ENCODE measurements at regions not wholly inside any gene's neighbourhood (a gene's known extent, or its start where the extent isn't known, plus 50 kb on each side); places are given as distances from the start of the nearest gene placed in this dataset.
A peak's percentile ranks its signal among the peaks of the same experiment; 100 is the strongest.
"Not testable (repeated sequence)": the region's sequence is repeated elsewhere in the genome, so short reads cannot be mapped to it uniquely, and the experiment has no call there.

DNA sequence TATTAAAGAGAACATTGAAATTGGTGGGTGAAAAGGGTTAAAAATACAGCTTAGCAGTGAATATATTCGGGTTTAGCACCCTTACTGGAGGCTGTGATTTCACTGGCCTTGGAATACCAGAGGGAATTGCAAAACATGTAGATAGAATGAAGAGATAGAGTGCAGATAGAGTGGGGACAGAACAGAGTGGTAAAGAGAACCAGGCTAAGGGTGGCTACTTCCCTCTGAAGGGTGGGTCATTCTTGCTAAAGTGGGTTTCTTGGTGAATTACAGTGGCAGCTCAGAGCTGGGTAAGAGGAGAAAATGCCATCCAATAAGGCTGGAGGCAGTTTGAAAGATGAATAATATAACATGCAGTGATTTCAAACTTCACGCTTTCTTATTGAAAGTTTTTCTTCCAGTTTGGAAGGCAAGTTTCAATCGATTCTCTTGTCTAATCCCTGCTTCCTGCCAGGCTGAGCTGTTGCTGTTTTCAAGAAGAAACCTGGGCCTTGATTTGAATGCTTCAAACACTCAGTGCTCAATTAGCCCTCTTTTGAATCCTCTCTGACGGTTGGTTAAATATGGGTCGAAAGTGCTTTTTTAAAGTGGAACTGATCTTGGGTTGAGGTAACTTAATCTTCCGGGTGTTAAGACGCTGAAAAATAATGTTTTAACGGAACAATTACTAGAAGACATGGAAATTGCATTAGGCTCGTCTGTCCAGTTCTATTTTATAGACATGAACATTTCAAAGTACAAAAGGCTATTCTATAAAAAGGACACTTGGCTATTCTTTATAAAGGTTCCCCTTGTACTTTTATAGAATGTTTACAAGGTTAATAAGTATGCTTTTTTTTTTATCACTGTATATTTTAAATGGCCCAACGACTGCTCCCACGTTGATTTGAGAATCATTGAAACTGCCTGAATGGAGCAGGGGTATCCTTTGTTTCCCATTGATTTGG, 203.3 kb downstream of the BCAS1 start:
- peaks cover 69% of the 10 kb centered on the region for H3K4me1 Mint-ChIP-seq (ENCODE audit: low read depth)
- TF ChIP-seq, protein P1, sequence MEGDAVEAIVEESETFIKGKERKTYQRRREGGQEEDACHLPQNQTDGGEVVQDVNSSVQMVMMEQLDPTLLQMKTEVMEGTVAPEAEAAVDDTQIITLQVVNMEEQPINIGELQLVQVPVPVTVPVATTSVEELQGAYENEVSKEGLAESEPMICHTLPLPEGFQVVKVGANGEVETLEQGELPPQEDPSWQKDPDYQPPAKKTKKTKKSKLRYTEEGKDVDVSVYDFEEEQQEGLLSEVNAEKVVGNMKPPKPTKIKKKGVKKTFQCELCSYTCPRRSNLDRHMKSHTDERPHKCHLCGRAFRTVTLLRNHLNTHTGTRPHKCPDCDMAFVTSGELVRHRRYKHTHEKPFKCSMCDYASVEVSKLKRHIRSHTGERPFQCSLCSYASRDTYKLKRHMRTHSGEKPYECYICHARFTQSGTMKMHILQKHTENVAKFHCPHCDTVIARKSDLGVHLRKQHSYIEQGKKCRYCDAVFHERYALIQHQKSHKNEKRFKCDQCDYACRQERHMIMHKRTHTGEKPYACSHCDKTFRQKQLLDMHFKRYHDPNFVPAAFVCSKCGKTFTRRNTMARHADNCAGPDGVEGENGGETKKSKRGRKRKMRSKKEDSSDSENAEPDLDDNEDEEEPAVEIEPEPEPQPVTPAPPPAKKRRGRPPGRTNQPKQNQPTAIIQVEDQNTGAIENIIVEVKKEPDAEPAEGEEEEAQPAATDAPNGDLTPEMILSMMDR (IDR thresholded peaks at IDR 0.05; ENCODE audit: unreplicated experiment): no peak
- H3K27me3 Mint-ChIP-seq: no peaks in the 10 kb centered on the region
- H3K9me3 Mint-ChIP-seq (ENCODE audit: low read depth): no peaks in the 10 kb centered on the region
- DNase-seq (ENCODE audit: low spot score, unreplicated experiment): no peak
- peak overlapping the region; percentile 99 for H3K27ac Mint-ChIP-seq
- H3K4me3 Mint-ChIP-seq (ENCODE audit: low read depth): peak overlapping the region; percentile 60
- H3K36me3 Mint-ChIP-seq (ENCODE audit: insufficient read depth): no peaks in the 10 kb centered on the region

DNA sequence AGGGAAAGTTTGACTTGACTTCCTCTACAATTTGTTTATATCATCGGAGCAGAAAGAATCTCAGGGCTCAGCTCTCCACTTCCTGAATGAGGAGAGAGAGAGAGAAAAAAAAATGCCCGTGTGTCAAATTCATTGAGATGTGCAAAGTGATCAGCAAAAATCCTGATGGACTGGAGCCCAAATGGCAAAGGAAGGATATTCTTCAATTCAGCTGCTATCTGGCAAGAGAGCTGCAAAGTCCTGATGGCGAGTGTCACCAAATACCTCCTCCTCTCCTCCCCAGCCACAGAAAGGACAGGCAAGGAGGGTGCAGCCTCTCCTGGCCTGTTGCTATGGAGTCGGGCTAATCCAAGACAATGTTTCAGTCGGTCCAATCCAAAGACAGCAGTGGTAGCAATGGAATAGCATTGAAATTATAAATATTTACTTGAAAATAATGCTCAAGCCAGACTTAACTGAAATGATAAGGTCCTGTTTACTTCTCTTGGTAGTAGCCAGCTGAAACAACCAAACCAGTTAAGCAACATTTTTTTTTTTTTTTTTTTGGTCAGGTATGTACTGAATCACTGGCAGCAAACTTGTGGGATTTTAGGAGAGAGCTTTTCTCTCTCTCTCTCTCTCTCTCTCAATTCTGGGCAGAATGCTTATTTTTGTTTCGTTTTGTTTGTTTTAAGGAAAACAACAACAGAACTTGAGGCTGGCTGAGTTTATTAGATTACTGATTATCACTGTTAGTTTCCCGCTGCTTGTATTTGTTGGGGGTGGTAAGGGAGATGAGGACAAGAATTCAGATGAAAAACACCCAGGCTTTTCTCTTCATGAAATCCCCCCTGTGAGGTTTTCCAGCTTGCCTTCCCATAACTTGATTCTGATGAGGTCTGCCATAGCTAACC, 204.2 kb downstream of the BCAS1 start:
- Mint-ChIP-seq H3K9me3 (ENCODE audit: low read depth) (no peaks in the 10 kb centered on the region), H3K4me1 (ENCODE audit: low read depth) (peaks cover 69% of the 10 kb centered on the region), H3K27me3 (no peaks in the 10 kb centered on the region), H3K36me3 (ENCODE audit: insufficient read depth) (no peaks in the 10 kb centered on the region), H3K4me3 (ENCODE audit: low read depth) (peak overlapping the region; percentile 60), H3K27ac (peak overlapping the region; percentile 99)
- DNase-seq (ENCODE audit: low spot score, unreplicated experiment): peak; percentile 14
- TF ChIP-seq, protein P1 (IDR thresholded peaks at IDR 0.05; ENCODE audit: unreplicated experiment): no peak

DNA sequence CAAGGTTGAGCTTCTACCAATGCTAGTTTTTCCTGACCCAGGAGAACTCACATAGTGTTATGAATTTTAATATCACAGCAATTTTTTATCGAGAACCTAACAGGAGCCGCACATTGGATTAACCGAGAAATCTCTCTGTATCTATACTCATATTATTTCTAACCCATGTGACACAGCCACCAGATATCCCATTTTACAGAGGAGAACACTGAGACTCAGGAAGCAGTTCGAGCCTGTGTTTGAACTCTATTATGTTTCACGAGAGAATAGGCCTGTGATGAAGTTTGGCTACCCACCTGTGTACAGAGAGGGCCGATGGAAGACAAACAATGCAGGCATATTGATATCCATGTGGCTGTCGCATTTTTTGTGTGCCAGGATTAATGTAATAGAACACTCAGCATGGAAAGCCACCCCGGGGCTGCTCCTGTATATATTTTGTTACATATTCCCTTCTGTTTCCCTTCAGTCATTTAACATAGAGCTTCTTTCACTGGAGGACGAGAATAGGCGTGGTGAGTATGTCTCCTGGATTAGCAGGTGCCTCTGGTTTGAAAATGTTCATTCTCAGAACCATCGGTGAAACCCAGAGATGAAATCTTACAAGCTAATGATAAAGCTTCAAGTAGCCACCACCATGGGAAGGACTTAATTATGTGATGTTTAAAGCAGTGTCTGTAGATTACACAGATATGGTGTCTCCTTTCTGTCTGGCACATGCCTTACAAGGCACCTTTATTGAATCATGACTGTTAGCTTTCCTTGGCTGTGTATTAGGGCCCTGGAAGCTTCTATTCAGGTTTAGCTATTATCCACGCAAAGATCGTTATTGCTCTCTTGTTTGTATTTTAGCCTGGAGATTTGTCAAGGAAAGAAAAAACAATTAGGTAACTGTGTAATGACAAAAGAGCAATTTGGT, 205.4 kb downstream of the BCAS1 start:
- not testable (repeated sequence) for DNase-seq (ENCODE audit: low spot score, unreplicated experiment); H3K27me3 Mint-ChIP-seq; H3K36me3 Mint-ChIP-seq (ENCODE audit: insufficient read depth); H3K9me3 Mint-ChIP-seq (ENCODE audit: low read depth)
- peaks cover 63% of the 10 kb centered on the region for H3K4me1 Mint-ChIP-seq (ENCODE audit: low read depth)
- peak overlapping the region; percentile 99 for H3K27ac Mint-ChIP-seq
- peak overlapping the region; percentile 60 for H3K4me3 Mint-ChIP-seq (ENCODE audit: low read depth)

DNA sequence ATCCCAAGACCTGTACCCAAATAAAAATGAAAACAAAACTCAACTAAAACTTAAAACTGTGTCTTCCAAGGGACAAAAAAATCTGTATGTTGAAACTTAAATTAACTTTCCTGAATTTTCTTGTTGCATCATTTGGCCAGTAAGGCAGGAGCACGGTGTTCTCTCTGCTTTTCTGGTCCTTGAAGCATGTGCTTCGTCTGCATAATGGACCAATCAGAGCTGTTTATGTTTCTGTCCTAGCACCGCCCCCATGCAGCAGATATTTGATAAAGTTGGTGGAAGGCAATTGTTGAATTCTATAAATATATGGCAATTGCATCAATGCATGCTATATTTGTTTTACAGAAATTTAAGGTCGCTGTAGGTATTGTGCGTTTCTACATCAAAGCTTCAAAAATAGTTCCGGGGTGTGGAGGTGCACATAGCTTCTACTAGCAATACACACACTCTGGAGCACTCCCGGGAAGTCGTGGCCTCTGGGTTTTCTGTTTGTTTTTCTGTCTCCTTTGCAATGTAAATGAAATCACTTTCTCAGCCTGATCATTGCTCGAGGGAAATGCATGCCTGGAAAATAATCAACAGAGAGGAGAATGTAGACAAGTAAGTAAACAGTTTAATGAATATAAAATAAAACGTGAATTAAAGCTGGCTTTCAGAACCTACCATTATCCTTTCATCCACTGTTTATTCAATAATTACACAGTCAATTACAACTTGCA, 206.3 kb downstream of the BCAS1 start:
- peaks cover 60% of the 10 kb centered on the region for H3K4me1 Mint-ChIP-seq (ENCODE audit: low read depth)
- H3K4me3 Mint-ChIP-seq (ENCODE audit: low read depth): peak overlapping the region; percentile 11
- H3K27me3 Mint-ChIP-seq: not testable (repeated sequence)

DNA sequence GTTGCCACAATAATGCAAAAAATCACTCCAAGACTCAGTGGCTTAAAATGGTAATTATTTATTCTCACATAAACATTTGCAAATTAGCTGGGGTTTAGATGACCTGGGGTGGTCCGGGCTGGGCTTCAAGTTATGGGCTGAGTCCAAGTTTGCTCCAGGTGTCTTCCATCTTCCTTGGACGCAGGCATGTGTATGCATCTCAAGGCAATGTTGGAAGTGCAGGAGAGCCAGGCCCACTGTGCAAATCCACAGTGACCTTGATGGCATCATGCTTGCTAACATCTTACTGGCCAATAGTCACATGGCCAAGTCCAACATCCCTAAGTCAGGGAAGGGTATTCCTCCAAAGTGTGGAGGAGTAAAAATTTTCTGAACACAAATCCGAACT, 206.9 kb downstream of the BCAS1 start:
- not testable (repeated sequence) for DNase-seq (ENCODE audit: low spot score, unreplicated experiment); H3K4me3 Mint-ChIP-seq (ENCODE audit: low read depth); H3K9me3 Mint-ChIP-seq (ENCODE audit: low read depth); H3K36me3 Mint-ChIP-seq (ENCODE audit: insufficient read depth); H3K27me3 Mint-ChIP-seq
- peaks cover 60% of the 10 kb centered on the region for H3K4me1 Mint-ChIP-seq (ENCODE audit: low read depth)
- H3K27ac Mint-ChIP-seq: peak overlapping the region; percentile 99

More for the DNA sequence above, 206.3 kb downstream of the BCAS1 start:
- not testable (repeated sequence) for DNase-seq (ENCODE audit: low spot score, unreplicated experiment); H3K9me3 Mint-ChIP-seq (ENCODE audit: low read depth); H3K36me3 Mint-ChIP-seq (ENCODE audit: insufficient read depth)
- peak overlapping the region; percentile 99 for H3K27ac Mint-ChIP-seq

DNA sequence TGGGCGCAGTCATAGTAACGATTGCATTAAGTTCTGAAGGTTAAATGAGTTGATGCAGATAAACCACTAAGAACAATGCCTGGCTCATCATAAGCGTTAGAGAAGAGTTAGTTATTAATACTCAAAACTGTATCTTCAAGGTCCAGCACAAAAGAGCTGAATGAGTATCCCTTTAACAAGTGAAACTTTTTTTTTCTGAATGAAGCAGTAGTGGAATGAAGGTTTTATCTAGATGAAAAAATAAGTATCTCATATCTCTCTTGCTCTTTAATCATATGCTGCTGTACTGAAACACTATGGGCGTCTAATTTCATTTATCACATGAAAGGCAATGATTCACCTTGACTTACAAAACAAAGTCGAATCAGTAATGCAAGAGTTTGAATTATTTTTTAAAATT, 207.4 kb downstream of the BCAS1 start:
- Mint-ChIP-seq H3K4me1 (ENCODE audit: low read depth) (peaks cover 59% of the 10 kb centered on the region), H3K27ac (peak overlapping the region; percentile 70)
- H3K9me3 Mint-ChIP-seq (ENCODE audit: low read depth): not testable (repeated sequence)

DNA sequence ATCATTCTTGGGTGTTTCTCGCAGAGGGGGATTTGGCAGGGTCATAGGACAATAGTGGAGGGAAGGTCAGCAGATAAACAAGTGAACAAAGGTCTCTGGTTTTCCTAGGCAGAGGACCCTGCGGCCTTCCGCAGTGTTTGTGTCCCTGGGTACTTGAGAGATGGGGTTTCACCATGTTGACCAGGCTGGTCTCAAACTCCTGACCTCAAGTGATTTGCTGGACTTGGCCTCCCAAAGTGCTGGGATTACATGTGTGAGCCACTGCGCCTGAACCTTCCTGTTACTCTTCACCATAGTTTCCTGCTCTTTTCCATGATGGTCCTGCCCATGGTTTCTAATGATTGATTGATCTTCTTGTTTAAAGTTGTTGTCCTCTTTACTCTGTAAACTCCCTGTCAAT, 207.9 kb downstream of the BCAS1 start:
- not testable (repeated sequence) for H3K4me3 Mint-ChIP-seq (ENCODE audit: low read depth); H3K9me3 Mint-ChIP-seq (ENCODE audit: low read depth); H3K36me3 Mint-ChIP-seq (ENCODE audit: insufficient read depth); DNase-seq (ENCODE audit: low spot score, unreplicated experiment); H3K27me3 Mint-ChIP-seq
- H3K4me1 Mint-ChIP-seq (ENCODE audit: low read depth): peaks cover 59% of the 10 kb centered on the region
- H3K27ac Mint-ChIP-seq: peak overlapping the region; percentile 70

More for the DNA sequence above, 207.4 kb downstream of the BCAS1 start:
- not testable (repeated sequence) for DNase-seq (ENCODE audit: low spot score, unreplicated experiment); H3K36me3 Mint-ChIP-seq (ENCODE audit: insufficient read depth); H3K4me3 Mint-ChIP-seq (ENCODE audit: low read depth); H3K27me3 Mint-ChIP-seq

DNA sequence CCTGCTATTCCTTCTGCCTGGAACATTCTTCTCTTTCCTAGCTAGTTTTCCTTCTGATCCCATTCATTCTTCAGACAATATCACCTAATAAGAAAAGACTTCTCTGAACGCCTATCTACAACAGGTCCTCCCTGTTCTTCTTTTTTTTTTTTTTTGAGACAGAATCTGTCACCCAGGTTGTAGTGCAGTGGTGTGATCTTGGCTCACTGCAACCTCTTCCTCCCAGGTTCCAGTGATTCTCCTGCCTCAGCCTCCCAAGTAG, 208.3 kb downstream of the BCAS1 start:
- H3K27ac Mint-ChIP-seq; H3K36me3 Mint-ChIP-seq (ENCODE audit: insufficient read depth); H3K4me3 Mint-ChIP-seq (ENCODE audit: low read depth); DNase-seq (ENCODE audit: low spot score, unreplicated experiment); H3K9me3 Mint-ChIP-seq (ENCODE audit: low read depth); H3K27me3 Mint-ChIP-seq: not testable (repeated sequence)
- peaks cover 56% of the 10 kb centered on the region for H3K4me1 Mint-ChIP-seq (ENCODE audit: low read depth)

Data from progenitor cell of endocrine pancreas (in vitro differentiated cells).